ENCODE measurements at regions not wholly inside any gene's neighbourhood (a gene's known extent, or its start where the extent isn't known, plus 50 kb on each side); places are given as distances from the start of the nearest gene placed in this dataset.

DNA sequence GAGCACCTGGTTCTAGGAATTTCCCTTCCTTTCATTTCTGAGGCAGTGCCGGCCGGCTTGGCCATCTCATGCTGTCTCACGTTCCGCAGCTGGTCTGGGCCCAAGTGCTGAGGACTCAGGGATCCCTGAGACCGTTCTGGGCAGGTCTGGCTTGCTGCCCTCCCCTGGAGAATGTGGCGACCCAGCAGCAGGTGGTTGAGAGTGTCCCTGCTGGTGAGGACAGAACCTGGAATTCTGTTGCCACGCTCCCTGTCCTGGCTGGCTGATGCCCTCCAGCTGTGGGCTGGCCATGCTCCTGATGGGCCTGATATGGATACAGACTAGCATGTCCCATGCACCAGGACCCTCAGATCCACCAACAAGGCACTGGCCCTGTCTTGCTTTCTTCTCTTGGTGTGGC lies 114.0 kb upstream of the C1QTNF9B start:
- Histone ChIP-seq H4K20me1 (ENCODE audit: insufficient read depth, poor library complexity, severe bottlenecking) (no peaks in the 10 kb centered on the region), H3K36me3 (replicated peaks; ENCODE audit: insufficient read depth, low read depth) (no peaks in the 10 kb centered on the region), H3K9me3 (ENCODE audit: low read depth) (no peaks in the 10 kb centered on the region), H3K4me1 (ENCODE audit: insufficient read depth) (peaks cover 8% of the 10 kb centered on the region), H2AFZ (no peak overlapping the region), H3K79me2 (no peaks in the 10 kb centered on the region), H3K4me3 (no peak overlapping the region), H3K27me3 (no peaks in the 10 kb centered on the region), H3K4me2 (no peak overlapping the region), H3K27ac (no peak overlapping the region), H3K9me2 (replicated peaks; ENCODE audit: insufficient read depth) (no peaks in the 10 kb centered on the region)
- WGBS (ENCODE audit: low lambda C conversion rate, missing lambda C conversion rate), result 94% methylated on average over 7 of the region's 7 CpGs
- TF ChIP-seq, protein P1, sequence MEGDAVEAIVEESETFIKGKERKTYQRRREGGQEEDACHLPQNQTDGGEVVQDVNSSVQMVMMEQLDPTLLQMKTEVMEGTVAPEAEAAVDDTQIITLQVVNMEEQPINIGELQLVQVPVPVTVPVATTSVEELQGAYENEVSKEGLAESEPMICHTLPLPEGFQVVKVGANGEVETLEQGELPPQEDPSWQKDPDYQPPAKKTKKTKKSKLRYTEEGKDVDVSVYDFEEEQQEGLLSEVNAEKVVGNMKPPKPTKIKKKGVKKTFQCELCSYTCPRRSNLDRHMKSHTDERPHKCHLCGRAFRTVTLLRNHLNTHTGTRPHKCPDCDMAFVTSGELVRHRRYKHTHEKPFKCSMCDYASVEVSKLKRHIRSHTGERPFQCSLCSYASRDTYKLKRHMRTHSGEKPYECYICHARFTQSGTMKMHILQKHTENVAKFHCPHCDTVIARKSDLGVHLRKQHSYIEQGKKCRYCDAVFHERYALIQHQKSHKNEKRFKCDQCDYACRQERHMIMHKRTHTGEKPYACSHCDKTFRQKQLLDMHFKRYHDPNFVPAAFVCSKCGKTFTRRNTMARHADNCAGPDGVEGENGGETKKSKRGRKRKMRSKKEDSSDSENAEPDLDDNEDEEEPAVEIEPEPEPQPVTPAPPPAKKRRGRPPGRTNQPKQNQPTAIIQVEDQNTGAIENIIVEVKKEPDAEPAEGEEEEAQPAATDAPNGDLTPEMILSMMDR (IDR thresholded peaks at IDR 0.05; ENCODE audit: poor library complexity), result no peak
- no peak for TF ChIP-seq EZH2 (IDR thresholded peaks at IDR 0.05; ENCODE audit: borderline replicate concordance)
- TF ChIP-seq EZH2phosphoT487 (IDR thresholded peaks at IDR 0.05; ENCODE audit: low read depth, severe bottlenecking, unreplicated experiment), result no peak
- no peak for DNase-seq (ENCODE audit: low spot score)

DNA sequence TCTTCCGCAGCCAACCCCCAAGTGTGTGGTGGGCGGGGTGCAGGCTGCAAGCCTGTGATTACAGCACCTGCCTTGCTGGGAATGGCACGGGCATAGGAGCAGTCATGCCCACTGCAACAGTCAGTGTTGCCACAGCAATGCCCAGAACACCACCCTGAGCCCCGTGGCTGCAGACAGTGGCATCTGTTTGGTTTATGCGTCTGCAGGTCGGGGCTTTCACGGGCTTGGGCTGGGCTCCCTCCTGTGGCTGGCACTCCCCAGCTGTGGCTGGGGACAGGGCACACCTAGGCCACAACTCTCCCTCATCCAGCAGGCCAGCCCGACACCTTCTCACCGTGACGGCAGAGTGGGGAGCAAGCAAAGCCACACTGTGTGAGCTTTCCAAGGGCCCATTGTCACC lies 115.3 kb upstream of the C1QTNF9B start:
- TF ChIP-seq, protein P1 (IDR thresholded peaks at IDR 0.05; ENCODE audit: poor library complexity), result no peak
- TF ChIP-seq EZH2 (IDR thresholded peaks at IDR 0.05; ENCODE audit: borderline replicate concordance) (no peak), EZH2phosphoT487 (IDR thresholded peaks at IDR 0.05; ENCODE audit: low read depth, severe bottlenecking, unreplicated experiment) (no peak)
- Histone ChIP-seq H3K79me2 (no peaks in the 10 kb centered on the region), H3K4me2 (no peak overlapping the region), H3K27ac (no peak overlapping the region), H2AFZ (no peak overlapping the region), H4K20me1 (ENCODE audit: insufficient read depth, poor library complexity, severe bottlenecking) (no peaks in the 10 kb centered on the region), H3K4me3 (no peak overlapping the region), H3K4me1 (ENCODE audit: insufficient read depth) (peaks cover 7% of the 10 kb centered on the region), H3K9me3 (ENCODE audit: low read depth) (no peaks in the 10 kb centered on the region), H3K9me2 (replicated peaks; ENCODE audit: insufficient read depth) (no peaks in the 10 kb centered on the region), H3K36me3 (replicated peaks; ENCODE audit: insufficient read depth, low read depth) (no peaks in the 10 kb centered on the region), H3K27me3 (no peaks in the 10 kb centered on the region)
- 96% methylated on average over 10 of the region's 10 CpGs for WGBS (ENCODE audit: low lambda C conversion rate, missing lambda C conversion rate)
- no peak for DNase-seq (ENCODE audit: low spot score)

DNA sequence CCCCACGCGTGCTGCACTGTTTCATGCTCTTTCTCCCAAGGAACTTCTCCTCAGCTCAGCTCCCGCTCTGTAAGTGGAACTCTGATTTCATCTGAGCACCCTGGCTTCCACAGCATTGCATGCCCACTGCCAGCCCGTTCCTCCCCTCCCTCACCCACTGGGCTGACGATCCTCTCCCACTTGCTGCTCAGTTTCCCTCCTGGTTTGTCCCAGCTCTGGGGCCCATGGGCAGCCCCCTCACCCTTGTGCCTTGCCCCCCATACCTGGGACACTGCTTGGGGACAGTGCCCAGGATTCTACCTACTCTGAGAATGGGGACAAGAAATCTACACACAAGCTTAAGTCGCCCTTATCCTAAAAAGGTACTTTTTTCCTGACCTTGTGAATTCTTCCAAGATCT lies 115.9 kb upstream of the C1QTNF9B start:
- no peaks in the 10 kb centered on the region for H3K79me2 ChIP-seq
- H3K36me3 ChIP-seq (replicated peaks; ENCODE audit: insufficient read depth, low read depth), result no peaks in the 10 kb centered on the region
- H3K4me3 ChIP-seq, result no peak overlapping the region
- no peak overlapping the region for H3K4me2 ChIP-seq
- 93% methylated on average over 6 of the region's 6 CpGs for WGBS (ENCODE audit: low lambda C conversion rate, missing lambda C conversion rate)
- H2AFZ ChIP-seq, result no peak overlapping the region
- H3K27ac ChIP-seq, result no peak overlapping the region
- H4K20me1 ChIP-seq (ENCODE audit: insufficient read depth, poor library complexity, severe bottlenecking), result no peaks in the 10 kb centered on the region
- H3K4me1 ChIP-seq (ENCODE audit: insufficient read depth), result peaks cover 3% of the 10 kb centered on the region
- no peaks in the 10 kb centered on the region for H3K27me3 ChIP-seq
- no peak for TF ChIP-seq EZH2 (IDR thresholded peaks at IDR 0.05; ENCODE audit: borderline replicate concordance)
- no peak for TF ChIP-seq EZH2phosphoT487 (IDR thresholded peaks at IDR 0.05; ENCODE audit: low read depth, severe bottlenecking, unreplicated experiment)
- TF ChIP-seq, protein P1 (IDR thresholded peaks at IDR 0.05; ENCODE audit: poor library complexity), result no peak
- no peaks in the 10 kb centered on the region for H3K9me2 ChIP-seq (replicated peaks; ENCODE audit: insufficient read depth)
- no peaks in the 10 kb centered on the region for H3K9me3 ChIP-seq (ENCODE audit: low read depth)
- DNase-seq (ENCODE audit: low spot score), result no peak

DNA sequence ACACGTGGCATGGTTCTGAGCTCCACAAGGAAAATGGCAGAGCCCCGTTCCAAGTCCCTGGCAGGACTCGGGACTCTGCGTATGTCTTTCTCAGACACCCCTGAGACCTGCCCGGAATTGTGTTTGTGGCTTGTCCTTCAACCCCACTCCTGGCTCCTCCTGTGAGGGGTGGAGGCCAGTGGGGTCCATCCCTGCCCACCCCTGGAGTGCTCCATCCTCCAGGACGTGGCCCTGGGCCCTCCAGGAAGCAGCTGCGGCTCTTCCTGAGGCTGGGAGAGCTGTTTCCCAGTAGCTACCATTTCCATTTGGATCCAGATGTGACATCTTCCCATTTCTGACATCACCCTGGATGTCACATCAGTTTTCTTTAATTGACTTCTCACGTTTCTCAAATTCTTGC lies 118.7 kb upstream of the C1QTNF9B start:
- no peaks in the 10 kb centered on the region for H3K9me3 ChIP-seq (ENCODE audit: low read depth)
- no peak for DNase-seq (ENCODE audit: low spot score)
- TF ChIP-seq, protein P1 (IDR thresholded peaks at IDR 0.05; ENCODE audit: poor library complexity), result no peak
- no peaks in the 10 kb centered on the region for H3K9me2 ChIP-seq (replicated peaks; ENCODE audit: insufficient read depth)
- no peaks in the 10 kb centered on the region for H4K20me1 ChIP-seq (ENCODE audit: insufficient read depth, poor library complexity, severe bottlenecking)
- H3K4me1 ChIP-seq (ENCODE audit: insufficient read depth), result peaks cover 3% of the 10 kb centered on the region
- H3K27ac ChIP-seq, result no peak overlapping the region
- H3K4me3 ChIP-seq, result no peak overlapping the region
- no peaks in the 10 kb centered on the region for H3K79me2 ChIP-seq
- H3K4me2 ChIP-seq, result no peak overlapping the region
- WGBS (ENCODE audit: low lambda C conversion rate, missing lambda C conversion rate), result 90% methylated on average over 5 of the region's 8 CpGs
- H2AFZ ChIP-seq, result no peak overlapping the region
- H3K27me3 ChIP-seq, result no peaks in the 10 kb centered on the region
- H3K36me3 ChIP-seq (replicated peaks; ENCODE audit: insufficient read depth, low read depth), result no peaks in the 10 kb centered on the region

Measured in hepatocyte (in vitro differentiated cells).